GM12878 (cell line): ENCODE measurements at regions not wholly inside any gene's neighbourhood (a gene's known extent, or its start where the extent isn't known, plus 50 kb on each side); places are given as distances from the start of the nearest gene placed in this dataset.

Source experiments
- BHLHE40 ChIP-seq, 2 experiments: fragments of 450-650 bp in 1 of 2; IDR thresholded peaks; 2 replicates each; pipeline ENCODE4 v1.6.1; 2011 to 2017; ENCODE audit warnings: low read depth in 2 of 2, borderline replicate concordance in 1 of 2, improper control_type of control experiment in 1 of 2, low read length in 1 of 2, mild to moderate bottlenecking in 1 of 2
- CTCF ChIP-seq, 3 experiments: IDR thresholded peaks in 2 of 3; conservative IDR thresholded peaks in 1 of 3; 2 replicates each; pipeline ENCODE4 v1.5.1; 2011; ENCODE audit warnings: low read depth in 3 of 3, low read length in 3 of 3, mild to moderate bottlenecking in 3 of 3, control low read depth in 2 of 3, moderate library complexity in 2 of 3, inconsistent platforms in 1 of 3, mixed read lengths in 1 of 3; ENCODE audit not compliant: control insufficient read depth in 2 of 3, insufficient read depth in 1 of 3; ENCODE audit errors: extremely low read depth in 1 of 3
- ELK1 ChIP-seq: IDR thresholded peaks from 2 replicates; pipeline ENCODE4 v1.6.1; 2012; ENCODE audit warnings: low read depth, low read length, improper control_type of control experiment
- EZH2 ChIP-seq: IDR thresholded peaks from 2 replicates; pipeline ENCODE4 v1.6.1; 2012; ENCODE audit warnings: low read depth, mild to moderate bottlenecking, control low read depth, inconsistent platforms, low read length, borderline replicate concordance; ENCODE audit not compliant: control insufficient read depth
- GATAD2B ChIP-seq: fragments of 450-650 bp; conservative IDR thresholded peaks from 2 replicates; pipeline ENCODE4 v1.6.1; 2017; ENCODE audit warnings: low read depth, mild to moderate bottlenecking, moderate library complexity
- HCFC1 ChIP-seq: fragments of 150-350 bp; IDR thresholded peaks from 2 replicates; pipeline ENCODE4 v1.6.1; 2014; ENCODE audit warnings: low read length
- IKZF1 ChIP-seq: fragments of 450-650 bp; conservative IDR thresholded peaks from 2 replicates; pipeline ENCODE4 v1.6.1; 2017; ENCODE audit warnings: antibody characterized with exemption, mild to moderate bottlenecking
- LARP7 ChIP-seq: fragments of 450-650 bp; IDR thresholded peaks from 2 replicates; pipeline ENCODE4 v1.6.1; 2017; ENCODE audit warnings: mild to moderate bottlenecking
- NFIC ChIP-seq: IDR thresholded peaks from 2 replicates; pipeline ENCODE4 v1.6.1; 2012; ENCODE audit warnings: low read depth, mild to moderate bottlenecking, inconsistent platforms, low read length, moderate library complexity
- REST ChIP-seq: IDR thresholded peaks from 2 replicates; pipeline ENCODE4 v1.6.1; 2012; ENCODE audit warnings: mild to moderate bottlenecking, low read depth, low read length
- YY1 ChIP-seq: IDR thresholded peaks from 2 replicates; pipeline ENCODE4 v1.6.1; 2011; ENCODE audit warnings: low read depth, mild to moderate bottlenecking, low read length
- ZBED1 ChIP-seq: IDR thresholded peaks from 2 replicates; pipeline ENCODE4 v1.6.1; 2016; ENCODE audit warnings: borderline replicate concordance
- ZNF687 ChIP-seq: fragments of 450-650 bp; IDR thresholded peaks from 2 replicates; pipeline ENCODE4 v1.6.1; 2017; ENCODE audit warnings: mild to moderate bottlenecking, moderate library complexity

- TF ChIP-seq BHLHE40 (IDR thresholded peaks at IDR 0.05; ENCODE audit: borderline replicate concordance in 1 of 2, low read depth in 2 of 2, low read length in 1 of 2), result no peak
- TF ChIP-seq NFIC, result no peak
- TF ChIP-seq GATAD2B, result no peak
- TF ChIP-seq CTCF (IDR thresholded peaks at IDR 0.05 in 2 of 3, conservative IDR thresholded peaks at IDR 0.05 in 1 of 3; ENCODE audit: control insufficient read depth in 2 of 3, extremely low read depth in 1 of 3, insufficient read depth in 1 of 3, low read depth in 3 of 3, low read length in 3 of 3), result no peak
- TF ChIP-seq EZH2, result no peak
- TF ChIP-seq REST, result no peak
- TF ChIP-seq ZNF687, result no peak
- no peak for TF ChIP-seq ZBED1
- TF ChIP-seq ELK1, result no peak
- no peak for TF ChIP-seq IKZF1
- TF ChIP-seq YY1, result no peak
- no peak for TF ChIP-seq LARP7
- no peak for TF ChIP-seq HCFC1
Observed at GRCh38 chr5:104628911-104629310, 1066.3 kb upstream of the NUDT12 start.
